Subcutaneous abdominal adipose tissue (tissue), 5 donors: ENCODE measurements at regions not wholly inside any gene's neighbourhood (a gene's known extent, or its start where the extent isn't known, plus 50 kb on each side); places are given as distances from the start of the nearest gene placed in this dataset.
"Not testable (repeated sequence)": the region's sequence is repeated elsewhere in the genome, so short reads cannot be mapped to it uniquely, and the experiment has no call there.

ENCODE experiments used
- H3K27ac ChIP-seq: one replicate; pipeline ENCODE4 v1.7.0; 2013; ENCODE audit warnings: low read depth, mild to moderate bottlenecking, inconsistent platforms, low read length, moderate library complexity
- H3K27me3 ChIP-seq, 5 donors: one replicate each; pipeline ENCODE4 v1.7.0; 2013; ENCODE audit warnings: low read length in 5 of 5, inconsistent platforms in 1 of 5; ENCODE audit not compliant: control insufficient read depth in 5 of 5, insufficient read depth in 4 of 5
- H3K36me3 ChIP-seq, 5 donors: one replicate each; pipeline ENCODE4 v1.7.0; 2013; ENCODE audit warnings: low read length in 5 of 5; ENCODE audit not compliant: control insufficient read depth in 5 of 5, insufficient read depth in 5 of 5
- H3K4me1 ChIP-seq, 5 donors: one replicate each; pipeline ENCODE4 v1.7.0; 2013; ENCODE audit warnings: low read length in 5 of 5, mild to moderate bottlenecking in 3 of 5, moderate library complexity in 1 of 5; ENCODE audit not compliant: control insufficient read depth in 5 of 5, insufficient read depth in 5 of 5
- H3K4me3 ChIP-seq, 5 donors: one replicate each; pipeline ENCODE4 v1.7.0; 2013; ENCODE audit warnings: low read length in 5 of 5, low read depth in 1 of 5
- H3K9ac ChIP-seq, 5 donors: one replicate each; pipeline ENCODE4 v1.7.0; 2013; ENCODE audit warnings: low read length in 5 of 5, mild to moderate bottlenecking in 4 of 5, moderate library complexity in 3 of 5
- H3K9me3 ChIP-seq, 5 donors: one replicate each; pipeline ENCODE4 v1.7.0; 2013; ENCODE audit warnings: low read length in 5 of 5; ENCODE audit not compliant: control insufficient read depth in 5 of 5
- donor health status: healthy.
- donor health status: healthy.
- donor health status: healthy.
- donor health status: healthy.
- donor health status: healthy.

DNA sequence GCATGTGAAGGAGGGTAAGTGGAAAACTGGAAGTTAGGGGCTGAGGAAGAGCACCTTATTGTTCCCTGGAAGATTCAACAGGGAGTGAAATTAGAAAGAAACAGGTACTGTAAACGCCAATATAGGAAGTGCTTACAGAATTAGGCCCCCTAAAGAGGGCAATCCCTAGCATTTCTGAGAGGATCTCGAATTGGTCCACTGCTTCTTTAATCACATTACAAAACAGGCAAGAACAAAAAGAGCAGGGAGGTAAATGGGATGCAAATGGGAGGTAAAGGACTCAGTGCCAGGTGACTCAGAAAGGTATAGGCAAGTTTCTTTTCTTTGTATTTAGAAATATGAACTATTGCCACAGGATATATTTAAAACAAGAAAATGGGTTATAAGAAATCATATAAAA, 116.4 kb upstream of the FANCL start:
- Histone ChIP-seq H3K9me3 (no peaks in the 10 kb centered on the region), H3K36me3 (no peaks in the 10 kb centered on the region), H3K27me3 (peaks cover 0 to 3% (median 0%) of the 10 kb centered on the region in 5 donors), H3K27ac (no peak overlapping the region), H3K4me1 (no peaks in the 10 kb centered on the region), H3K4me3 (no peak overlapping the region), H3K9ac (no peak overlapping the region)

DNA sequence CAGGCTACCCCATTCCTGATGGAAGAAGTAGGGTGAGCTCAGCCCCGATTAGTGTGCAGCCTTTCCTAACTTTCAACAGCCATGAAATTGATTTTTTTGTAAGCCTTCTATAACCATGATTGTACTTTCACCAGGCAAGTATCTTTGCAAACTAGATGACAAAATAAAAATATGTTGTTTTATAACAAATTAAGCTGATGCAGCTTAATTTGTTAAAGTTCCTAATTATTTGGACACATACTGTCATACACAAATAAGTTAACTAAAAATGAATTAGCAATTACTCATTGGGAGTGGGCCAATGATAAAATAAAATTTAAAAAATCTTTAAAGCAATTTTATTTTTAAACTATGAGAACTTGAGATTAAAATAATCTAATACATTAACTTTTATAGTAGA, 113.1 kb upstream of the FANCL start:
- H3K9ac ChIP-seq, result no peak overlapping the region

DNA sequence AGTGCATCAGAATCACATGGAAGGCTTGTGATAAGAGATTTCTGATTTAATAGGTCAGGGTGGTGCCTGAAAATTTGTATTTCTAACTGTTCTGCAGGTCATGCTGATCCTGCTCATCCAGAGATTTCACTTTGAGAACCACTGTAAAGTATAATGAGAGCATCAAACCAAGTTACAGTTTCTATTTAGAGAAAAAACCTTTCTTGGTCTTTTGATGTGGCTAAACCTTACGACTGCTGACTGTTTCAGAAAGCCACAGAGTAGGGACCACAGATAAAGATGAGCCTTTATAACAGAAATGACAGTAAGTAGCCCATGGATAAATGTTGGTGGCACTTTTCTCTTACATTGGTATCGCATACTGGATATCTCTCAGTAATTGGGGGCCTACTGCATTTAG, 109.4 kb upstream of the FANCL start:
- no peaks in the 10 kb centered on the region for H3K4me1 ChIP-seq
- no peaks in the 10 kb centered on the region for H3K9me3 ChIP-seq
- H3K27ac ChIP-seq, result no peak overlapping the region
- H3K9ac ChIP-seq, result no peak overlapping the region
- H3K27me3 ChIP-seq, result no peaks in the 10 kb centered on the region
- H3K36me3 ChIP-seq, result no peaks in the 10 kb centered on the region
- H3K4me3 ChIP-seq, result no peak overlapping the region

More for the DNA sequence above, 113.1 kb upstream of the FANCL start:
- no peaks in the 10 kb centered on the region for H3K27me3 ChIP-seq
- no peak overlapping the region for H3K4me3 ChIP-seq
- no peaks in the 10 kb centered on the region for H3K36me3 ChIP-seq
- no peak overlapping the region for H3K27ac ChIP-seq
- H3K9me3 ChIP-seq, result no peaks in the 10 kb centered on the region
- H3K4me1 ChIP-seq, result no peaks in the 10 kb centered on the region

DNA sequence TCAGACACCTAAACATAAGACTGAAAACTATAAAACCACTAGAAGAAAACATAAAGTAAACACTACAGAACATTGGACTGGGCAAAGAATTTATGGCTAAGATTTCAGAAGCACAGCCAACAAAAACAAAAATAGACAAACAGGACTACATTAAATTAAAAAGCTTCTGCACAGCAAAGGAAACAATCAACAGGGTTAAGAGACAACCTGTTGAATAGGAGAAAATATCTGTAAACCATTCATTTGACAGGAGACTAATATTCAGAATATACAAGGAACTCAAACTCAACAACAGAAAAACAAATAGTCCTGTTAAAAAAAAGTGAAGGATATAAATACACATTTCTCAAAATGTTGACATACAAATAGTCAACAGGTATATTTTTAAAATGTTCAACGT, 106.7 kb upstream of the FANCL start:
- H3K4me1 ChIP-seq, result no peaks in the 10 kb centered on the region
- no peaks in the 10 kb centered on the region for H3K27me3 ChIP-seq
- H3K9ac ChIP-seq, result no peak overlapping the region
- H3K36me3 ChIP-seq, result no peaks in the 10 kb centered on the region
- no peak overlapping the region for H3K27ac ChIP-seq
- no peak overlapping the region for H3K4me3 ChIP-seq
- peaks cover 0 to 6% (median 0%) of the 10 kb centered on the region in 5 donors for H3K9me3 ChIP-seq

DNA sequence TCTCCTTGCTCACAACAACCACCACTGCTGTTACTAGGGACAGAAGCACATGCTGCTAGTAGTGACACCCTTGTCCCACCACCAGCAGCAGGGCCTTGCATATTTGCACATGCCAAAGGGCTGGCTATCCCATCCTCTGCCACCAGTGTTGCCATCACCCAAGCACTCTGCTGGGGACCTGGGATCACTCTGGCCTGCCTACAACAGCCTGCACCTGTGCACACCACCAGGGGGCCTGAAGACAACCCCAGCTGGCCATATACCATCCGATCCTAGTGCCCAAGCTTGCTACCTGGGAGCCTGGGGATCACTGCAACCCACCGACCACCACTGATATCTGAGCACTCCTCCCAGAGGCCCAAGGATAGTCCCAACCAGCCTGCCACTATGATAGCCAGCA, 99.9 kb upstream of the FANCL start:
- Histone ChIP-seq H3K36me3 (no peaks in the 10 kb centered on the region), H3K27ac (no peak overlapping the region), H3K4me3 (peak overlapping the region in 1 of 5 donors; percentile 29), H3K27me3 (no peaks in the 10 kb centered on the region), H3K9ac (no peak overlapping the region), H3K9me3 (peaks cover 0 to 17% (median 12%) of the 10 kb centered on the region in 5 donors), H3K4me1 (no peaks in the 10 kb centered on the region)

DNA sequence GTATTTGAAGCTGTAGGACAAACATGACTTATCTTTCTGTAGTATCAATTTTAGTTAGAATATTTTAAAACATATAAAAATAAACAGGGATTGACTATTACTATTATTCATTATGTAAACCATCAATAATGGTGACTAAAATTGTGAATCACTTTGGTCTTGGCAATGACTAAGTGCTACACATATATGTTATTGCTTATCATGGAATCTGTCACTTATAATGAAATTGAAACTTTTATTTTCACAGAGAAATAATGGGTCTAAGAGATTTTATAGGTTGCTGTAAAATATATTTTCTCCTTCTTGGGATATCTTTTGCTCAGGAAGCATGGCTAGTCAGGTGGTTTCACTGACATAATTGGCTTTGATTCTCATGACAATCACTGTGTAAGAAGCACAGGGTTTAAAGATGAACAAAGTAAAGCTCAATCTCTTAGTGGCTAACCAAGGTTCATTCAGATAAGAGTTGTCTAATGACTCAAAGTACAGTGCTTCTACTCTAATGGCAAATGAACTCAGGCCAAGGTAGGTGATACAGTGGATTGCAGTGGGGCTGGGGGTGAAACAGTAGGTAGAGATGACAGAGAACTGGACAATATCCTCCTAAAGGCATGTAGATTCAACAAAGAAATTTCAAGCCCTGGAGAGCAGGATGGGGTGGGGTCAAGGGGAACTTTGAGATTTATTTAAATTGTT, 98.6 kb upstream of the FANCL start:
- Histone ChIP-seq H3K27me3 (no peaks in the 10 kb centered on the region), H3K36me3 (no peaks in the 10 kb centered on the region), H3K9ac (no peak overlapping the region), H3K4me1 (no peaks in the 10 kb centered on the region), H3K27ac (no peak overlapping the region), H3K4me3 (no peak overlapping the region), H3K9me3 (peaks cover 0 to 17% (median 12%) of the 10 kb centered on the region in 5 donors)

DNA sequence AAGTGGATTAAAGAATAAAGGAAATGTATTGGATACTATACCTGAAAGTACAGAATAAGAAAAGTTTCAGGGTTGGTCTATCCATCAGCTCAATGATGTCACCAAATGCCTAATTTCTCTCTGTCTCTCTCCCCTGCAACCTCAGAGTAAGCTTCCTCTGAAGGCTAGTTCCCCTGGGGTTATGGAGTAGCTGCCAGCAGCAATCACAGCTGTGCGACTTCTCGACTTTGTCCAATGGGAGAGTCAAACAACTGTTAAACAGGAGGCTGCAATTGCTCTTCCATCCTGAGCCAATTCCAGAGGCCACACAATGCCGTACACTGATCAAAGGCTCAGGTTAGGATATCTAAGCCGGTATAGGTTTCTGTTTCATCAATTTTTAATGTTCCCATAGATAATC, 95.3 kb upstream of the FANCL start:
- no peak overlapping the region for H3K4me3 ChIP-seq
- peaks cover 0 to 10% (median 7%) of the 10 kb centered on the region in 5 donors for H3K9me3 ChIP-seq
- H3K9ac ChIP-seq, result no peak overlapping the region

DNA sequence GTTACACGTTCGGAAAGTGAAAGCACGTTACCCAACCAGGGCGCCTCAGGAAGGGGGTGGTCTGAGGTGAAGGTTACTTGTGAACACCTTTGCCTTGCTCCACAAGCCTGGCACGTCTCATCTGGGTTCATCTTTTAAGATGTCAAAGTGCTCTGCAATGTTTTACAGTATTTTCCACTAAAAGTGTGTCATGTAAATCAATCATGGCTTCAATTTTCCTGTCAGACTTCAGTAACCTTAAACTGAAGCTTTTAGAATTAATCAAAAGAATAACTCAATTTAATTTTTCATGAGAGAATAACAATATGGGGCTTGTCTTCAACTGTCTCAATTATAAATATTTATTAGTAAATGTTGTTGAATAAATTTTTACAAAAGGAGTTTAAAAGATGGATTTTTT, 93.3 kb upstream of the FANCL start:
- H3K27me3 ChIP-seq, result no peaks in the 10 kb centered on the region
- no peaks in the 10 kb centered on the region for H3K36me3 ChIP-seq
- no peak overlapping the region for H3K27ac ChIP-seq
- H3K4me3 ChIP-seq, result no peak overlapping the region
- H3K4me1 ChIP-seq, result no peaks in the 10 kb centered on the region
- H3K9me3 ChIP-seq, result no peaks in the 10 kb centered on the region
- H3K9ac ChIP-seq, result no peak overlapping the region

More for the DNA sequence above, 95.3 kb upstream of the FANCL start:
- H3K27me3 ChIP-seq, result no peaks in the 10 kb centered on the region
- H3K36me3 ChIP-seq, result no peaks in the 10 kb centered on the region
- no peaks in the 10 kb centered on the region for H3K4me1 ChIP-seq
- no peak overlapping the region for H3K27ac ChIP-seq

DNA sequence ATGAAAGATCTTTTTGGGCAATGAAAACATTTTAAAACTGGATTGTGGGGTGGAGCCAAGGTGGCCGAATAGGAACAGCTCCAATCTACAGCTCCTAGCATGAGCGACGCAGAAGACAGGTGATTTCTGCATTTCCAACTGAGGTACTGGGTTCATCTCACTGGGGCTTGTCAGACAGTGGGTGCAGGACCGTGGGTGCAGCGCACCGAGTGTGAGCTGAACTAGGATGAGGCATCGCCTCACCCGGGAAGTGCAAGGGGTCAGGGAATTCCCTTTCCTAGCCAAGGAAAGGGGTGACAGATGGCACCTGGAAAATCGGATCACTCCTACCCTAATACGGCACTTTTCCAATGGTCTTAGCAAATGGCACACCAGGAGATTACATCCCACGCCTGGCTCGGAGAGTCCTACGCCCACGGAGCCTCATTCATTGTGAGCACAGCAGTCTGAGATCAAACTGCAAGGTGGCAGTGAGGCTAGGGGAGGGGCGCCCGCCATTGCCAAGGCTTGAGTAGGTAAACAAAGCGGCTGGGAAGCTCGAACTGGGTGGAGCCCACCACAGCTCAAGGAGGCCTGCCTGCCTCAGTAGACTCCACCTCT, 84.3 kb upstream of the FANCL start:
- not testable (repeated sequence) for H3K9ac ChIP-seq, H3K36me3 ChIP-seq, H3K4me3 ChIP-seq, H3K4me1 ChIP-seq, H3K9me3 ChIP-seq, H3K27me3 ChIP-seq, H3K27ac ChIP-seq

DNA sequence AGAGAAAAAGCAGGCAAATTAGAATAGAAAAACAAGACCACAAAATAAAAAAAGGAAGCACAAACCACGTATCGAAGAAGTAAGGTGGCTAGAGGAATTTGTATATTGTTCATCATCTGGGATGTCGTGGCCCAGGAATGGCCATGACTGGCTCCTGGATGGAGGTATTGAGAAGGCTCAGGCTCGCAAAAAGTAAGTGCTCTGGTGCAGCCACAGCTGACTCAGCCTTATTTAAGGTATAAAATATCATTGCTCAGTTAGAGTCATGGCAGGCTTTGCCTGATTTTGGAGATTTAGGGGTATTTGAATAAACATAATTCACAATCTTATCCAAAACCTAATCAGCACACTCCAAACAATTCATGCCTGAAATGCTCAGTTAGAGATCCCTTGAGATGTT, 78.4 kb upstream of the FANCL start:
- H3K4me3 ChIP-seq, result no peak overlapping the region
- H3K27me3 ChIP-seq, result no peaks in the 10 kb centered on the region
- H3K36me3 ChIP-seq, result no peaks in the 10 kb centered on the region
- H3K27ac ChIP-seq, result no peak overlapping the region
- no peaks in the 10 kb centered on the region for H3K4me1 ChIP-seq
- no peaks in the 10 kb centered on the region for H3K9me3 ChIP-seq
- no peak overlapping the region for H3K9ac ChIP-seq
